ENCODE measurements at regions not wholly inside any gene's neighbourhood (a gene's known extent, or its start where the extent isn't known, plus 50 kb on each side); places are given as distances from the start of the nearest gene placed in this dataset.

- DNase-seq (ENCODE audit: low spot score) = no peak
- Mint-ChIP-seq H3K4me1 (peaks cover 5% of the 10 kb centered on the region), H3K36me3 (no peaks in the 10 kb centered on the region), H3K27me3 (ENCODE audit: insufficient read depth, low read depth) (no peaks in the 10 kb centered on the region), H3K4me3 (no peak overlapping the region), H3K27ac (no peak overlapping the region), H3K9me3 (no peaks in the 10 kb centered on the region)
- H3K36me3 ChIP-seq = no peaks in the 10 kb centered on the region
- H2AFZ ChIP-seq (replicated peaks) = no peak overlapping the region
- no peak overlapping the region for H3K9ac ChIP-seq
- TF ChIP-seq EZH2phosphoT487 (IDR thresholded peaks at IDR 0.05) (no peak), EZH2 (IDR thresholded peaks at IDR 0.05) (no peak)
- TF ChIP-seq, protein P1, sequence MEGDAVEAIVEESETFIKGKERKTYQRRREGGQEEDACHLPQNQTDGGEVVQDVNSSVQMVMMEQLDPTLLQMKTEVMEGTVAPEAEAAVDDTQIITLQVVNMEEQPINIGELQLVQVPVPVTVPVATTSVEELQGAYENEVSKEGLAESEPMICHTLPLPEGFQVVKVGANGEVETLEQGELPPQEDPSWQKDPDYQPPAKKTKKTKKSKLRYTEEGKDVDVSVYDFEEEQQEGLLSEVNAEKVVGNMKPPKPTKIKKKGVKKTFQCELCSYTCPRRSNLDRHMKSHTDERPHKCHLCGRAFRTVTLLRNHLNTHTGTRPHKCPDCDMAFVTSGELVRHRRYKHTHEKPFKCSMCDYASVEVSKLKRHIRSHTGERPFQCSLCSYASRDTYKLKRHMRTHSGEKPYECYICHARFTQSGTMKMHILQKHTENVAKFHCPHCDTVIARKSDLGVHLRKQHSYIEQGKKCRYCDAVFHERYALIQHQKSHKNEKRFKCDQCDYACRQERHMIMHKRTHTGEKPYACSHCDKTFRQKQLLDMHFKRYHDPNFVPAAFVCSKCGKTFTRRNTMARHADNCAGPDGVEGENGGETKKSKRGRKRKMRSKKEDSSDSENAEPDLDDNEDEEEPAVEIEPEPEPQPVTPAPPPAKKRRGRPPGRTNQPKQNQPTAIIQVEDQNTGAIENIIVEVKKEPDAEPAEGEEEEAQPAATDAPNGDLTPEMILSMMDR (IDR thresholded peaks at IDR 0.05) = no peak
- peaks cover 4% of the 10 kb centered on the region for H3K4me1 ChIP-seq
- no peak overlapping the region for H3K4me3 ChIP-seq
- H3K9me3 ChIP-seq (ENCODE audit: low read depth) = no peaks in the 10 kb centered on the region
- no peaks in the 10 kb centered on the region for H3F3A ChIP-seq (ENCODE audit: low read depth)
- no peaks in the 10 kb centered on the region for H3K27me3 ChIP-seq
- no peaks in the 10 kb centered on the region for H4K20me1 ChIP-seq (ENCODE audit: low read depth)
- H3K4me2 ChIP-seq = no peak overlapping the region
- H3K79me2 ChIP-seq (ENCODE audit: low read depth) = no peaks in the 10 kb centered on the region
- no peak overlapping the region for H3K27ac ChIP-seq
These were observed 311.2 kb downstream of the DUSP6 start for GRCh38 chr12:89041078-89041477.

DNA sequence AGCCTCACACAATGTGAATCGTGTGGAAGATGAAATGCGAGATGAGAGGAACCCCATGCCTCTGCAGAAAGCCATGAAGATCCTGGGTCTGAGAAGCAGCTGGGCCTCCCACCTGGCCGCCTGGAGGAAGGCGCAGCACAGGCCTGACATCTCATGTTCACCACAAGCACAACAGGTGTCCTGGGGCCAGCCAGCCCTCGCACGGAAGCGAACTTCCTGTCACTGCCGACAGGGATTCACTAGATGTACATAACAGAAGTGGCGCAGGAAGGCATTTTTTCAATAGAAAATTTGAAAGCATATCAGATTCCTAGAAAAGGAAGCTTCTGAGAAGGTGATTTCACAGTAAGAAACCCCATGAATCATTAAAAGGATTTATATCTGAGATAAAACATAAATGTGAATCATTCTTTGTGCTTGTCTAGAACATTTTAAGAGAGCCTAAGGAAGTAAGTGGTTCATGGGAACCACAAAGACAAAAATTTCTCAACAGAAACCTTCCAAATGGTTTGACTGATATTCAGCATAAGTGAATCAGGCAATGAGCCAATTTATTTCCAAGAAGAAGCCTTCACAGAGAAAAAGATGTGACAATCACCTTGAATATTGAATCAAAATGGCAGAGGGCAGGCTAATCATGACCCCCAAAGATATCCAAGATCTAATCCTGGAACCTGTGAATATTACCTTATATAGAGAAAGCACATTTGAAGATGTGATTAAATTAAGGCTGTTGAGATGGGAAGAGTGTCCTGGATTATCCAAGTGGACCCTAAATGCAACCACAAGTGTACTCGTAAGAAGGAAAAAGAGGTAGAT is 311.9 kb downstream of the DUSP6 start:
- no peak overlapping the region for H3K4me2 ChIP-seq
- H3K9me3 ChIP-seq (ENCODE audit: low read depth) = no peaks in the 10 kb centered on the region
- no peak for TF ChIP-seq EZH2 (IDR thresholded peaks at IDR 0.05)
- no peak for TF ChIP-seq EZH2phosphoT487 (IDR thresholded peaks at IDR 0.05)
- TF ChIP-seq, protein P1 (IDR thresholded peaks at IDR 0.05) = no peak
- no peaks in the 10 kb centered on the region for H3F3A ChIP-seq (ENCODE audit: low read depth)
- Mint-ChIP-seq H3K4me1 (no peaks in the 10 kb centered on the region), H3K9me3 (no peaks in the 10 kb centered on the region), H3K27me3 (ENCODE audit: insufficient read depth, low read depth) (no peaks in the 10 kb centered on the region), H3K4me3 (no peak overlapping the region), H3K27ac (no peak overlapping the region), H3K36me3 (no peaks in the 10 kb centered on the region)
- no peak for DNase-seq (ENCODE audit: low spot score)
- H3K9ac ChIP-seq = no peak overlapping the region
- no peaks in the 10 kb centered on the region for H3K27me3 ChIP-seq
- no peak overlapping the region for H3K27ac ChIP-seq
- peaks cover 4% of the 10 kb centered on the region for H3K4me1 ChIP-seq
- H4K20me1 ChIP-seq (ENCODE audit: low read depth) = no peaks in the 10 kb centered on the region
- H3K4me3 ChIP-seq = no peak overlapping the region
- H2AFZ ChIP-seq (replicated peaks) = no peak overlapping the region
- no peaks in the 10 kb centered on the region for H3K36me3 ChIP-seq
- H3K79me2 ChIP-seq (ENCODE audit: low read depth) = no peaks in the 10 kb centered on the region

DNA sequence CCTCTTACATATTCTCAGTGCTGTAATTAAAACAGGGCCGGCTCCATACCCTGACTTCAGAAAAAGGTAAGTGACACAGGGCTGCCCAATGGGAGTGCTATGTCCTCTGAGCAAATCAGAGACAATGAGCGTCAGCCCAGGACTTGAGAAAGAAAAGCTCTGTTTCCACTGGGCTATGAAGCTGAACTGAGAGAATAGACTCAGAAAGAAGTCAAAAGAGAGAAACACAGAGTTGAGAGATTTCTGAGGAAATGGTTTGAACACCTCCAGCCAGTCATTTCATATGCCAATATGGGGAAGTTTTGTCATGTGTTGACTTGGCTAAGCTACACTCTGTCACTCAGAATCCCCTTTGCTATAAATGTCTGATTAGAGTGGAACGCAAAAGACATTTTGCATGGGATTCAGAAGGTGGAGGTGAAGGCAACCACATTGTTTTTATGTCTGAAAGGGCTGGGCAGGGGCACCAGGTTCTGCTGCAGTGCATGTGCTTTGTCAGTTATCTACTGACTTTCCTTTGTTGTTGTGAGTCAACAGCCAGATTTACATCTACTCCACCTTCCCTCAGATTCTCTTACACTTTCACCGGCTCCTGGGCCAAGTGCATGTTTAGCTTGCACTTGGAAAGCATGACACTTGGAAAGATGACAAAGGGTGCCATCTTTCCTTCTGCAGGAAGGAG is 313.3 kb downstream of the DUSP6 start:
- no peaks in the 10 kb centered on the region for H3K79me2 ChIP-seq (ENCODE audit: low read depth)
- H3K27ac ChIP-seq = no peak overlapping the region
- DNase-seq (ENCODE audit: low spot score) = no peak
- H3K9me3 ChIP-seq (ENCODE audit: low read depth) = no peaks in the 10 kb centered on the region
- TF ChIP-seq, protein P1 (IDR thresholded peaks at IDR 0.05) = no peak
- TF ChIP-seq EZH2phosphoT487 (IDR thresholded peaks at IDR 0.05) (no peak), EZH2 (IDR thresholded peaks at IDR 0.05) (no peak)
- H3K27me3 ChIP-seq = no peaks in the 10 kb centered on the region
- no peak overlapping the region for H3K9ac ChIP-seq
- no peaks in the 10 kb centered on the region for H3K36me3 ChIP-seq
- H3K4me3 ChIP-seq = no peak overlapping the region
- H4K20me1 ChIP-seq (ENCODE audit: low read depth) = no peaks in the 10 kb centered on the region
- peaks cover 4% of the 10 kb centered on the region for H3K4me1 ChIP-seq
- no peak overlapping the region for H2AFZ ChIP-seq (replicated peaks)
- no peaks in the 10 kb centered on the region for H3K36me3 Mint-ChIP-seq
- no peaks in the 10 kb centered on the region for H3K4me1 Mint-ChIP-seq
- H3K4me3 Mint-ChIP-seq = no peak overlapping the region
- H3K4me2 ChIP-seq = no peak overlapping the region
- no peaks in the 10 kb centered on the region for H3K27me3 Mint-ChIP-seq (ENCODE audit: insufficient read depth, low read depth)
- H3K9me3 Mint-ChIP-seq = no peaks in the 10 kb centered on the region
- no peaks in the 10 kb centered on the region for H3F3A ChIP-seq (ENCODE audit: low read depth)
- no peak overlapping the region for H3K27ac Mint-ChIP-seq
